ENCODE measurements at regions not wholly inside any gene's neighbourhood (a gene's known extent, or its start where the extent isn't known, plus 50 kb on each side); places are given as distances from the start of the nearest gene placed in this dataset.
"Not testable (repeated sequence)": the region's sequence is repeated elsewhere in the genome, so short reads cannot be mapped to it uniquely, and the experiment has no call there.

GRCh38 chr7:81462672-81463071 is 307.2 kb downstream of the HGF start:
- TF ChIP-seq CTCF (IDR thresholded peaks at IDR 0.05), result no peak
- DNase-seq (ENCODE audit: low spot score), result no peak
- Histone ChIP-seq H3K4me3 (no peak overlapping the region), H3K27ac (no peak overlapping the region)

- H3K4me3 ChIP-seq, result no peak overlapping the region
- no peak overlapping the region for H3K27ac ChIP-seq
- no peak for TF ChIP-seq CTCF (IDR thresholded peaks at IDR 0.05)
- DNase-seq (ENCODE audit: low spot score), result no peak
These were observed 309.4 kb downstream of the HGF start for GRCh38 chr7:81460250-81461045.

GRCh38 chr7:81459485-81459884 is 310.4 kb downstream of the HGF start:
- no peak overlapping the region for H3K4me3 ChIP-seq
- DNase-seq (ENCODE audit: low spot score), result no peak
- no peak overlapping the region for H3K27ac ChIP-seq
- TF ChIP-seq CTCF (IDR thresholded peaks at IDR 0.05), result no peak

- TF ChIP-seq CTCF (IDR thresholded peaks at IDR 0.05), result no peak
- DNase-seq (ENCODE audit: low spot score), result no peak
- no peak overlapping the region for H3K4me3 ChIP-seq
These were observed 311.9 kb downstream of the HGF start for GRCh38 chr7:81457852-81458522.

GRCh38 chr7:81453770-81454169 is 316.1 kb downstream of the HGF start:
- H3K27ac ChIP-seq; DNase-seq (ENCODE audit: low spot score): not testable (repeated sequence)

More at GRCh38 chr7:81457852-81458522, 311.9 kb downstream of the HGF start:
- no peak overlapping the region for H3K27ac ChIP-seq

GRCh38 chr7:81449105-81449504 is 320.7 kb downstream of the HGF start:
- Histone ChIP-seq H3K4me3 (no peak overlapping the region), H3K27ac (no peak overlapping the region)
- DNase-seq (ENCODE audit: low spot score), result no peak
- TF ChIP-seq CTCF (IDR thresholded peaks at IDR 0.05), result no peak

More at GRCh38 chr7:81453770-81454169, 316.1 kb downstream of the HGF start:
- H3K4me3 ChIP-seq, result not testable (repeated sequence)

GRCh38 chr7:81447351-81447952 is 322.4 kb downstream of the HGF start:
- no peak overlapping the region for H3K4me3 ChIP-seq
- no peak for TF ChIP-seq CTCF (IDR thresholded peaks at IDR 0.05)
- no peak for DNase-seq (ENCODE audit: low spot score)
- no peak overlapping the region for H3K27ac ChIP-seq

Measured in coronary artery (tissue), 2 donors.